Gastrocnemius medialis (tissue), 4 donors: ENCODE measurements at regions not wholly inside any gene's neighbourhood (a gene's known extent, or its start where the extent isn't known, plus 50 kb on each side); places are given as distances from the start of the nearest gene placed in this dataset.

ENCODE experiments used
- ATAC-seq, 2 donors: fragments of 150-250 bp; one replicate each; pipeline ENCODE4 v1.9.1; 2016
- DNase-seq, 2 donors: peaks; one replicate each; pipeline ENCODE4 v3.0.0-alpha.2; 2019
- H3K27ac ChIP-seq, 4 donors: fragments of 200-600 bp; sonication (generic); 1 replicate in 1 of 4; 2 replicates in 3 of 4; pipeline ENCODE4 v1.5.1; 2016 to 2018; ENCODE audit warnings: mild to moderate bottlenecking in 2 of 4, moderate library complexity in 1 of 4
- H3K27me3 ChIP-seq, 3 donors: fragments of 200-600 bp; sonication (generic) in 2 of 3; 1 replicate in 1 of 3; 2 replicates in 2 of 3; pipeline versions ENCODE4 v1.5.1 to v1.6.0; 2016 to 2019; ENCODE audit warnings: mild to moderate bottlenecking in 1 of 3, moderate library complexity in 1 of 3
- H3K36me3 ChIP-seq, 2 donors: fragments of 200-600 bp; sonication (generic) in 1 of 2; one replicate each; pipeline ENCODE4 v1.5.1; 2017 to 2018
- H3K4me1 ChIP-seq, 2 donors: fragments of 200-600 bp; sonication (generic) in 1 of 2; one replicate each; pipeline ENCODE4 v1.5.1; 2016 to 2017; ENCODE audit warnings: mild to moderate bottlenecking in 2 of 2
- H3K4me3 ChIP-seq, 4 donors: fragments of 200-600 bp; sonication (generic) in 3 of 4; 1 replicate in 1 of 4; 2 replicates in 3 of 4; pipeline ENCODE4 v1.5.1; 2016 to 2019; ENCODE audit warnings: mild to moderate bottlenecking in 2 of 4
- H3K9me3 ChIP-seq, 3 donors: fragments of 200-600 bp; sonication (generic) in 2 of 3; 1 replicate in 1 of 3; 2 replicates in 2 of 3; pipeline ENCODE4 v1.5.1; 2016 to 2019
- POLR2A ChIP-seq, 2 donors: fragments of 450-650 bp; IDR thresholded peaks; one replicate each; pipeline ENCODE4 v1.6.1; 2017; ENCODE audit warnings: antibody characterized with exemption in 2 of 2, mild to moderate bottlenecking in 2 of 2, moderate library complexity in 2 of 2
- in situ Hi-C, 4 donors: fragments of 200-750 bp; cut with MboI; loops; one replicate each; pipeline versions ENCODE4 v1.15.0 to v1.8.0; 2017; ENCODE audit warnings: low sequenced_read_pairs in 4 of 4
- intact Hi-C: fragments of 100-400 bp; cut with DNase I; formaldehyde crosslinking; loops from one replicate; pipeline ENCODE4 v1.15.1; 2023; ENCODE audit warnings: low total_unique reads
- TF ChIP-seq, protein P1 (sequence below), 5 experiments: fragments of 450-650 bp in 3 of 5; fragments of 200-600 bp in 2 of 5; sonication (generic) in 2 of 5; IDR thresholded peaks in 4 of 5; conservative IDR thresholded peaks in 1 of 5; 1 replicate in 4 of 5; 2 replicates in 1 of 5; pipeline ENCODE4 v1.5.1; 2016 to 2019; ENCODE audit warnings: antibody characterized with exemption in 5 of 5, mild to moderate bottlenecking in 3 of 5, moderate library complexity in 3 of 5

- DNase-seq (no peak), ATAC-seq (no peak)
- Histone ChIP-seq H3K36me3 (no peaks in the 10 kb centered on the region), H3K4me1 (no peaks in the 10 kb centered on the region), H3K27ac (no peak overlapping the region), H3K27me3 (no peaks in the 10 kb centered on the region), H3K4me3 (no peak overlapping the region), H3K9me3 (no peaks in the 10 kb centered on the region)
- in situ Hi-C loops = no loop called here
- intact Hi-C loops = no loop called here
- TF ChIP-seq, protein P1, sequence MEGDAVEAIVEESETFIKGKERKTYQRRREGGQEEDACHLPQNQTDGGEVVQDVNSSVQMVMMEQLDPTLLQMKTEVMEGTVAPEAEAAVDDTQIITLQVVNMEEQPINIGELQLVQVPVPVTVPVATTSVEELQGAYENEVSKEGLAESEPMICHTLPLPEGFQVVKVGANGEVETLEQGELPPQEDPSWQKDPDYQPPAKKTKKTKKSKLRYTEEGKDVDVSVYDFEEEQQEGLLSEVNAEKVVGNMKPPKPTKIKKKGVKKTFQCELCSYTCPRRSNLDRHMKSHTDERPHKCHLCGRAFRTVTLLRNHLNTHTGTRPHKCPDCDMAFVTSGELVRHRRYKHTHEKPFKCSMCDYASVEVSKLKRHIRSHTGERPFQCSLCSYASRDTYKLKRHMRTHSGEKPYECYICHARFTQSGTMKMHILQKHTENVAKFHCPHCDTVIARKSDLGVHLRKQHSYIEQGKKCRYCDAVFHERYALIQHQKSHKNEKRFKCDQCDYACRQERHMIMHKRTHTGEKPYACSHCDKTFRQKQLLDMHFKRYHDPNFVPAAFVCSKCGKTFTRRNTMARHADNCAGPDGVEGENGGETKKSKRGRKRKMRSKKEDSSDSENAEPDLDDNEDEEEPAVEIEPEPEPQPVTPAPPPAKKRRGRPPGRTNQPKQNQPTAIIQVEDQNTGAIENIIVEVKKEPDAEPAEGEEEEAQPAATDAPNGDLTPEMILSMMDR (IDR thresholded peaks at IDR 0.05 in 4 of 5, conservative IDR thresholded peaks at IDR 0.05 in 1 of 5) = no peak
- TF ChIP-seq POLR2A (IDR thresholded peaks at IDR 0.05) = no peak
These were observed 297.2 kb upstream of the VSTM2A start for GRCh38 chr7:54245020-54245419.

- Histone ChIP-seq H3K9me3 (no peaks in the 10 kb centered on the region), H3K4me3 (no peak overlapping the region), H3K36me3 (no peaks in the 10 kb centered on the region), H3K4me1 (no peaks in the 10 kb centered on the region), H3K27me3 (no peaks in the 10 kb centered on the region), H3K27ac (no peak overlapping the region)
- no peak for TF ChIP-seq POLR2A (IDR thresholded peaks at IDR 0.05)
- TF ChIP-seq, protein P1 (IDR thresholded peaks at IDR 0.05 in 4 of 5, conservative IDR thresholded peaks at IDR 0.05 in 1 of 5) = no peak
- DNase-seq (no peak), ATAC-seq (no peak)
- in situ Hi-C loops (no loop called here), intact Hi-C loops (no loop called here)
These were observed 292.5 kb upstream of the VSTM2A start for GRCh38 chr7:54249686-54250085.

GRCh38 chr7:54252256-54253035, 289.7 kb upstream of the VSTM2A start:
- Histone ChIP-seq H3K27ac (no peak overlapping the region), H3K4me1 (no peaks in the 10 kb centered on the region), H3K27me3 (no peaks in the 10 kb centered on the region), H3K36me3 (no peaks in the 10 kb centered on the region), H3K4me3 (no peak overlapping the region), H3K9me3 (no peaks in the 10 kb centered on the region)
- in situ Hi-C loops = no loop called here
- no peak for ATAC-seq
- TF ChIP-seq, protein P1 (IDR thresholded peaks at IDR 0.05 in 4 of 5, conservative IDR thresholded peaks at IDR 0.05 in 1 of 5) = no peak
- no peak for TF ChIP-seq POLR2A (IDR thresholded peaks at IDR 0.05)
- intact Hi-C loops = no loop called here
- DNase-seq = no peak

DNA sequence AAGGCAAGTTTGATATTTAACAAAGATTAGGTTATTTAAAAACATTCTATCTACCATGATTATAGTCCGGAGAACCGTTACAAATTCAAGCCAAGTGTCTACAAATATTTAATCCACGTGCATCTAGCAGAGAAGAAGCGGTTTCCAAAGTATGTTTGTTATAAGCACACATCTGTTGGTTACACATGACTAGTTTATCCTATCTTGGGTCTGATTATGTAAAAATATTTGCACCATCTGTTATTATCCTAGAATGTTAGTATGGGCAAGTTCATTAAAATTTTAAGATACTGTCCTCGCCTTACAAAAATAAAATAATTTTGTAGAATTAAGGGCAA, 289.2 kb upstream of the VSTM2A start:
- DNase-seq (no peak), ATAC-seq (no peak)
- intact Hi-C loops (no loop called here), in situ Hi-C loops (no loop called here)
- H3K4me1 ChIP-seq = no peaks in the 10 kb centered on the region
- H3K4me3 ChIP-seq = no peak overlapping the region
- TF ChIP-seq, protein P1 (IDR thresholded peaks at IDR 0.05 in 4 of 5, conservative IDR thresholded peaks at IDR 0.05 in 1 of 5) = no peak
- TF ChIP-seq POLR2A (IDR thresholded peaks at IDR 0.05) = no peak
- H3K36me3 ChIP-seq = no peaks in the 10 kb centered on the region
- no peaks in the 10 kb centered on the region for H3K27me3 ChIP-seq
- H3K9me3 ChIP-seq = no peaks in the 10 kb centered on the region
- no peak overlapping the region for H3K27ac ChIP-seq

DNA sequence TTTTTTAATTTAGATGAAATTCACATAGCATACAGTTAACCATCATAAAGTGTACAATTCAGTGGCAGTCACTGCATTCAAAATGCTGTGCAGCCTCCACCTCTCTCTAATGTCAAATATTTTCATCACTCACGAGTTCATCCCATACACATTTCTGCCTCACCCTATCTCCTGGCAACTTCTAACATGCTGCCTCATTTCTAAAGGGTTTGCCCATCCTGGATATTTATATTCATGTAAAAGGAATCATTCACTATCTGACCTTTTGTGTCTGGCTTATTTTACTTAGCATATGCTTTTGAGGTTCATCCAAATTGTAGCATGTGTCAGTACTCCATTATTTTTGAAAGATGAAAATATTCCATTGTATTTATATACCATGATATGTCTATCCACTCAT, 286.9 kb upstream of the VSTM2A start:
- in situ Hi-C loops (no loop called here), intact Hi-C loops (no loop called here)
- no peak for TF ChIP-seq POLR2A (IDR thresholded peaks at IDR 0.05)
- TF ChIP-seq, protein P1 (IDR thresholded peaks at IDR 0.05 in 4 of 5, conservative IDR thresholded peaks at IDR 0.05 in 1 of 5) = no peak

More for the DNA sequence above, 286.9 kb upstream of the VSTM2A start:
- DNase-seq (no peak), ATAC-seq (no peak)
- no peak overlapping the region for H3K4me3 ChIP-seq
- no peaks in the 10 kb centered on the region for H3K36me3 ChIP-seq
- H3K27ac ChIP-seq = no peak overlapping the region
- H3K9me3 ChIP-seq = no peaks in the 10 kb centered on the region
- no peaks in the 10 kb centered on the region for H3K27me3 ChIP-seq
- no peaks in the 10 kb centered on the region for H3K4me1 ChIP-seq
